ENCODE measurements at regions not wholly inside any gene's neighbourhood (a gene's known extent, or its start where the extent isn't known, plus 50 kb on each side); places are given as distances from the start of the nearest gene placed in this dataset.

GRCh38 chr12:45613855-45614254, 115.7 kb upstream of the ARID2 start:
- no TSS peak for BruUV-seq (replicated peaks)

GRCh38 chr12:45615268-45615667, 114.2 kb upstream of the ARID2 start:
- WGBS (ENCODE audit: insufficient coverage, low coverage, missing lambda C conversion rate) = 0% methylated on average over 1 of the region's 1 CpG
- intact Hi-C loops (cut with micrococcal nuclease) = no loop called here
- no peaks in the 10 kb centered on the region for H3K4me1 ChIP-seq (replicated peaks in 1 of 2; ENCODE audit: control insufficient read depth in 2 of 2, insufficient read depth in 2 of 2, low read length in 2 of 2)
- H3K36me3 ChIP-seq (ENCODE audit: control insufficient read depth, insufficient read depth, low read length) = no peaks in the 10 kb centered on the region
- CTCF ChIA-PET (ENCODE audit: low intra/inter-chr PET ratio) = no interaction called here
- no peaks in the 10 kb centered on the region for H3K9me1 ChIP-seq (ENCODE audit: control insufficient read depth, insufficient read depth, low read length)
- no peak overlapping the region for H3K27ac ChIP-seq (ENCODE audit: extremely low read depth, low read depth, low read length)
- H4K20me1 ChIP-seq (replicated peaks; ENCODE audit: control insufficient read depth, insufficient read depth, low read length) = no peaks in the 10 kb centered on the region
- no peaks in the 10 kb centered on the region for H3K79me2 ChIP-seq (ENCODE audit: control insufficient read depth, insufficient read depth, low read length)
- in situ Hi-C loops (cut with MboI) = no loop called here
- TF ChIP-seq RFX7 (CRISPR knock-in tag; IDR thresholded peaks at IDR 0.05) = no peak
- peak; percentile 14; the same call in 1 of the 2 replicates for TF ChIP-seq PKNOX1 (IDR thresholded peaks at IDR 0.05)
- peak; percentile 56 for TF ChIP-seq MEIS2 (IDR thresholded peaks at IDR 0.05; ENCODE audit: partially characterized antibody)
- no peak for TF ChIP-seq JUNB (CRISPR knock-in tag; conservative IDR thresholded peaks at IDR 0.05)
- no peak for TF ChIP-seq ZNF436 (CRISPR knock-in tag; IDR thresholded peaks at IDR 0.05)
- no peak overlapping the region for H3K9ac ChIP-seq (ENCODE audit: insufficient read depth in 1 of 2, low read depth in 2 of 2, low read length in 2 of 2)
- no peaks in the 10 kb centered on the region; the same call in 1 of the 2 replicates for H3K9me3 ChIP-seq (replicated peaks; ENCODE audit: control insufficient read depth, insufficient read depth, low read depth, low read length)
- no peak overlapping the region for H3K4me2 ChIP-seq (ENCODE audit: insufficient read depth, low read length)
- DNase-seq (ENCODE audit: extremely low read depth in 1 of 4, low spot score in 3 of 4) (no peak), ATAC-seq (no peak), FAIRE-seq (no peak)
- no peak overlapping the region for H2AFZ ChIP-seq (ENCODE audit: low read depth, low read length)
- H3K4me3 ChIP-seq = no peak overlapping the region
- peaks cover 0 to 9% of the 10 kb centered on the region in 2 experiments; a peak in 3 of 5 replicates for H3K27me3 ChIP-seq (ENCODE audit: control insufficient read depth in 2 of 2, insufficient read depth in 2 of 2, low read length in 2 of 2)
- no TSS peak for BruUV-seq (replicated peaks)
- POLR2A ChIA-PET = no interaction called here

More at GRCh38 chr12:45613855-45614254, 115.7 kb upstream of the ARID2 start:
- no peak overlapping the region for H3K9ac ChIP-seq (ENCODE audit: insufficient read depth in 1 of 2, low read depth in 2 of 2, low read length in 2 of 2)
- ATAC-seq = no peak
- POLR2A ChIA-PET = no interaction called here
- no peaks in the 10 kb centered on the region for H3K36me3 ChIP-seq (ENCODE audit: control insufficient read depth, insufficient read depth, low read length)
- H3K4me2 ChIP-seq (ENCODE audit: insufficient read depth, low read length) = no peak overlapping the region
- H3K27me3 ChIP-seq (ENCODE audit: control insufficient read depth in 2 of 2, insufficient read depth in 2 of 2, low read length in 2 of 2) = peaks cover 0 to 9% of the 10 kb centered on the region in 2 experiments; a peak in 3 of 5 replicates
- no peaks in the 10 kb centered on the region for H3K9me1 ChIP-seq (ENCODE audit: control insufficient read depth, insufficient read depth, low read length)
- no peak overlapping the region for H3K4me3 ChIP-seq
- in situ Hi-C loops (cut with MboI) = no loop called here
- intact Hi-C loops (cut with micrococcal nuclease) = no loop called here
- DNase-seq (ENCODE audit: extremely low read depth in 1 of 4, low spot score in 3 of 4) = no peak
- H3K79me2 ChIP-seq (ENCODE audit: control insufficient read depth, insufficient read depth, low read length) = no peaks in the 10 kb centered on the region
- TF ChIP-seq CHCHD3 (CRISPR knock-in tag; IDR thresholded peaks at IDR 0.05) (no peak), BACH1 (tag; IDR thresholded peaks at IDR 0.05) (no peak), ZNF24 (IDR thresholded peaks at IDR 0.05) (peak; percentile 61; the same call in 1 of the 2 replicates), FOSL1 (tag; conservative IDR thresholded peaks at IDR 0.05) (no peak), FOXM1 (IDR thresholded peaks at IDR 0.05; ENCODE audit: low read depth) (no peak), FOXM1 (CRISPR knock-in tag; IDR thresholded peaks at IDR 0.05; ENCODE audit: low read depth) (no peak)
- WGBS (ENCODE audit: insufficient coverage, low coverage, missing lambda C conversion rate) = 0% methylated on average over 2 of the region's 2 CpGs
- no peak overlapping the region for H2AFZ ChIP-seq (ENCODE audit: low read depth, low read length)
- FAIRE-seq = no peak
- H4K20me1 ChIP-seq (replicated peaks; ENCODE audit: control insufficient read depth, insufficient read depth, low read length) = no peaks in the 10 kb centered on the region
- CTCF ChIA-PET (ENCODE audit: low intra/inter-chr PET ratio) = no interaction called here
- no peak overlapping the region for H3K27ac ChIP-seq (ENCODE audit: extremely low read depth, low read depth, low read length)
- H3K9me3 ChIP-seq (replicated peaks; ENCODE audit: control insufficient read depth, insufficient read depth, low read depth, low read length) = no peaks in the 10 kb centered on the region
- no peaks in the 10 kb centered on the region for H3K4me1 ChIP-seq (replicated peaks in 1 of 2; ENCODE audit: control insufficient read depth in 2 of 2, insufficient read depth in 2 of 2, low read length in 2 of 2)

All from K562 (cell line).